Natural killer cell (primary cell): ENCODE measurements at regions not wholly inside any gene's neighbourhood (a gene's known extent, or its start where the extent isn't known, plus 50 kb on each side); places are given as distances from the start of the nearest gene placed in this dataset.

Source experiments
- ATAC-seq, 3 donors: fragments of 150-1000 bp in 2 of 3; fragments of 200-7000 bp in 1 of 3; cut with Tn5 transposase; 1 replicate in 1 of 3; 2 replicates in 2 of 3; pipeline ENCODE4 v1.10.0; 2021; ENCODE audit warnings: mild to moderate bottlenecking in 2 of 3, moderate library complexity in 2 of 3
- DNase-seq, 2 donors: peaks; one replicate each; pipeline versions ENCODE4 v3.0.0 to v3.0.0-alpha.2; 2013 to 2021; ENCODE audit warnings: mixed read lengths in 1 of 2
- H3K27ac ChIP-seq: one replicate; pipeline ENCODE4 v1.5.1; 2013; ENCODE audit warnings: mild to moderate bottlenecking, low read length
- H3K27me3 ChIP-seq: one replicate; pipeline ENCODE4 v1.6.1; 2013; ENCODE audit warnings: low read length; ENCODE audit not compliant: control insufficient read depth, insufficient read depth
- H3K36me3 ChIP-seq: one replicate; pipeline ENCODE4 v1.6.1; 2013; ENCODE audit warnings: low read length; ENCODE audit not compliant: control insufficient read depth, insufficient read depth
- H3K4me1 ChIP-seq: one replicate; pipeline ENCODE4 v1.6.1; 2013; ENCODE audit warnings: low read length; ENCODE audit not compliant: control insufficient read depth, insufficient read depth
- H3K4me3 ChIP-seq: one replicate; pipeline ENCODE4 v1.5.1; 2013; ENCODE audit warnings: low read length
- H3K9me3 ChIP-seq: one replicate; pipeline ENCODE4 v1.6.1; 2013; ENCODE audit warnings: low read length; ENCODE audit not compliant: control insufficient read depth, insufficient read depth
- H3K27ac Mint-ChIP-seq, 2 donors: one replicate each; pipeline ENCODE4 v1.8.0; 2022; ENCODE audit warnings: mild to moderate bottlenecking in 2 of 2, mixed read lengths in 2 of 2, moderate library complexity in 1 of 2
- H3K27me3 Mint-ChIP-seq, 2 donors: one replicate each; pipeline ENCODE4 v1.8.0; 2022; ENCODE audit warnings: low read depth in 2 of 2, mixed read lengths in 2 of 2
- H3K36me3 Mint-ChIP-seq: one replicate; pipeline ENCODE4 v1.8.0; 2022; ENCODE audit warnings: mixed read lengths
- H3K4me1 Mint-ChIP-seq, 2 donors: one replicate each; pipeline ENCODE4 v1.8.0; 2022; ENCODE audit warnings: mixed read lengths in 2 of 2
- H3K4me3 Mint-ChIP-seq: one replicate; pipeline ENCODE4 v1.8.0; 2022; ENCODE audit warnings: mild to moderate bottlenecking, moderate library complexity, mixed read lengths
- H3K9me3 Mint-ChIP-seq, 2 donors: one replicate each; pipeline ENCODE4 v1.8.0; 2022; ENCODE audit warnings: mixed read lengths in 2 of 2
- CTCF ChIP-seq: fragments of 200-600 bp; IDR thresholded peaks from one replicate; pipeline ENCODE4 v1.8.0; 2022; ENCODE audit warnings: antibody characterized with exemption
- WGBS: methylation state at CpG from one replicate; pipeline ENCODE4 v1.1.7; 2013; ENCODE audit warnings: missing lambda C conversion rate; ENCODE audit not compliant: insufficient coverage; 5-methylcytosine and 5-hydroxymethylcytosine counted together
- intact Hi-C: fragments of 100-400 bp; cut with micrococcal nuclease; formaldehyde crosslinking; loops from one replicate; pipeline ENCODE4 v1.14.2; 2022

GRCh38 chrX:109312757-109313156, 169.1 kb downstream of the GUCY2F start:
- DNase-seq, result no peak
- TF ChIP-seq CTCF, result no peak
- WGBS, result 66% methylated on average over 3 of the region's 3 CpGs
- Histone ChIP-seq H3K4me1 (no peaks in the 10 kb centered on the region), H3K36me3 (no peaks in the 10 kb centered on the region), H3K9me3 (no peaks in the 10 kb centered on the region), H3K27ac (no peak overlapping the region), H3K4me3 (no peak overlapping the region), H3K27me3 (no peaks in the 10 kb centered on the region)
- no peak overlapping the region for H3K4me3 Mint-ChIP-seq
- no peaks in the 10 kb centered on the region for H3K4me1 Mint-ChIP-seq
- H3K36me3 Mint-ChIP-seq, result no peaks in the 10 kb centered on the region
- no peak for ATAC-seq
- no peak overlapping the region for H3K27ac Mint-ChIP-seq
- H3K27me3 Mint-ChIP-seq, result peaks cover 0 to 10% of the 10 kb centered on the region in 2 donors
- intact Hi-C loops, result no loop called here
- H3K9me3 Mint-ChIP-seq, result no peaks in the 10 kb centered on the region

DNA sequence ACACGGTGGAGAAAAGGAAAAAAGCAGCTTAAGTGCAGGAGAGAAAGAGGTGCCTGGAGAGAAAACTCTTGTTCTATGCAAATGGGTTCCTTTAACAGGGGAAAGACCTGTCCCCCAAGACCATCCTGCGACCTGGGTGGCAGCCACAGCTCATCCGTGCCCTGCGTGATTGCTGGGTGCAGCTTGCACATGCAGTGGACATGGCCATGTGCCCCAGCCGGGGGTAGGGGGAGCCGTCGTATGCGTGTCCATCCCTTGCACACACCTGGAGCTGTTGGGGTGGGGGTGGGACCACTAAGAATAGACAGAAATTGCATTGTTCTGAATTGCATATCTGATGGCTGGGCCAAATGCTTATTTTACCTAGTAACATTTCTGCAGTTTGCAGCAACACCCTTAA, 171.9 kb downstream of the GUCY2F start:
- no peaks in the 10 kb centered on the region for H3K9me3 Mint-ChIP-seq
- H3K27ac Mint-ChIP-seq, result no peak overlapping the region
- 85% methylated on average over 8 of the region's 8 CpGs for WGBS
- H3K36me3 Mint-ChIP-seq, result no peaks in the 10 kb centered on the region
- no peak for DNase-seq
- intact Hi-C loops, result no loop called here
- Histone ChIP-seq H3K4me3 (no peak overlapping the region), H3K27ac (no peak overlapping the region), H3K4me1 (no peaks in the 10 kb centered on the region), H3K36me3 (no peaks in the 10 kb centered on the region), H3K9me3 (no peaks in the 10 kb centered on the region), H3K27me3 (no peaks in the 10 kb centered on the region)
- ATAC-seq, result no peak
- no peak overlapping the region for H3K4me3 Mint-ChIP-seq
- no peaks in the 10 kb centered on the region for H3K4me1 Mint-ChIP-seq
- no peak for TF ChIP-seq CTCF
- H3K27me3 Mint-ChIP-seq, result peaks cover 0 to 10% of the 10 kb centered on the region in 2 donors

DNA sequence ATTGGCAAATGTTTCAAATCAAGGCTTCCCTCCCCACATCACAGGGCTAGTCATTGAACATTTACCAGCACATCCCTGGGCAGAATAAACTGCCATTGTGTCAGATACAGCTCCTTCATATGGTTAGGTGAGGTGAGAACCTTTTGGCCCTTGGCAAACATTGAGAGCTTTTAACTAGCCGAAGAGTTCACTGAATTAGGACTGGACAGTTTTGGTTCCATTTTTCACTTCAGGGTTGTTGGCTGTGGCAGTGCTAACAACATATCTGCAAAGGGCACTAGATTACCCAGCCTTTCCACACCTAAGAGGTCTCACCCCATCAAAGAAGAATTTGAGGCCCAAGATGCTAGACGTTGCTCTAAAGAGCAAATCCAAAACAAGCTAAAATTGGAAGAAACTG, 180.7 kb downstream of the GUCY2F start:
- H3K27me3 Mint-ChIP-seq, result peaks cover 0 to 6% of the 10 kb centered on the region in 2 donors
- DNase-seq (no peak), ATAC-seq (no peak)
- 55% methylated on average over 2 of the region's 2 CpGs for WGBS
- no peaks in the 10 kb centered on the region for H3K36me3 Mint-ChIP-seq
- no peak overlapping the region for H3K27ac ChIP-seq
- no peaks in the 10 kb centered on the region for H3K4me1 Mint-ChIP-seq
- H3K4me3 ChIP-seq, result no peak overlapping the region
- H3K9me3 ChIP-seq, result no peaks in the 10 kb centered on the region
- no peaks in the 10 kb centered on the region for H3K4me1 ChIP-seq
- no peaks in the 10 kb centered on the region for H3K9me3 Mint-ChIP-seq
- H3K36me3 ChIP-seq, result no peaks in the 10 kb centered on the region
- no peaks in the 10 kb centered on the region for H3K27me3 ChIP-seq
- no peak overlapping the region for H3K4me3 Mint-ChIP-seq
- H3K27ac Mint-ChIP-seq, result no peak overlapping the region
- TF ChIP-seq CTCF, result no peak
- intact Hi-C loops, result no loop called here

DNA sequence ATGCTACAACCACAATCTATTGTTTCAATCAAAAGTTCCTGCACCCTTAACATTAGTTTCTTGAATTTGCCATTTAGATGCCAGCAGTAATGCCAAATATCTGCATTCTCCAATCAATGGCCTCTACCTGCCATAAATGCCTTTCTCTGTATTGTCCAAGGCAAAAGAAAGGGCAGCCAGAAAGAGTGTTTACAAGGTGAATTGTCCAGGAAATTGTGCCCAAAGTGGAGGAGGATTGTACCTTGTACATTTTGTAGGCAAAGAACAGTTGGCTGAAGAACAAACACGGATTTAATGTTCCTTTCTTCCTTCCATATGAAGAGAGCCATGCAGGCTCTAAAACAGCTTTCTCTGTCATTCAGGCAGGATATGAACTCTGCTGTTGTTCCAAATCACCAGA, 181.5 kb downstream of the GUCY2F start:
- 50% methylated on average over 1 of the region's 1 CpG for WGBS
- no peak for TF ChIP-seq CTCF
- intact Hi-C loops, result no loop called here

More for the DNA sequence above, 181.5 kb downstream of the GUCY2F start:
- Mint-ChIP-seq H3K9me3 (no peaks in the 10 kb centered on the region), H3K4me3 (no peak overlapping the region), H3K36me3 (no peaks in the 10 kb centered on the region), H3K27ac (no peak overlapping the region), H3K27me3 (peaks cover 0 to 6% of the 10 kb centered on the region in 2 donors), H3K4me1 (no peaks in the 10 kb centered on the region)
- Histone ChIP-seq H3K36me3 (no peaks in the 10 kb centered on the region), H3K27me3 (no peaks in the 10 kb centered on the region), H3K27ac (no peak overlapping the region), H3K9me3 (no peaks in the 10 kb centered on the region), H3K4me3 (no peak overlapping the region), H3K4me1 (no peaks in the 10 kb centered on the region)
- no peak for ATAC-seq
- DNase-seq, result no peak
